Spleen (tissue), 11 donors: ENCODE measurements at regions not wholly inside any gene's neighbourhood (a gene's known extent, or its start where the extent isn't known, plus 50 kb on each side); places are given as distances from the start of the nearest gene placed in this dataset.

Experiments
- DNase-seq: peaks from one replicate; pipeline ENCODE4 v3.0.0-alpha.2; 2020
- H3K27ac ChIP-seq, 8 donors: fragments of 200-600 bp; sonication (generic) in 7 of 8; 1 replicate in 4 of 8; 2 replicates in 4 of 8; pipeline versions ENCODE4 v1.5.0 to v1.8.0; 2016 to 2021; ENCODE audit warnings: inconsistent platforms in 4 of 8, mild to moderate bottlenecking in 4 of 8, moderate library complexity in 1 of 8
- H3K27me3 ChIP-seq, 7 donors: fragments of 200-600 bp; sonication (generic) in 6 of 7; replicated peaks in 1 of 7; 1 replicate in 4 of 7; 2 replicates in 3 of 7; pipeline versions ENCODE4 v1.5.0 to v1.8.0; 2016 to 2021; ENCODE audit warnings: inconsistent platforms in 3 of 7, mild to moderate bottlenecking in 1 of 7
- H3K36me3 ChIP-seq, 6 donors: fragments of 200-600 bp; sonication (generic) in 5 of 6; 1 replicate in 4 of 6; 2 replicates in 2 of 6; pipeline versions ENCODE4 v1.5.0 to v1.8.0; 2016 to 2021; ENCODE audit warnings: inconsistent platforms in 2 of 6
- H3K4me1 ChIP-seq, 6 donors: fragments of 200-600 bp; sonication (generic) in 5 of 6; 1 replicate in 3 of 6; 2 replicates in 3 of 6; pipeline versions ENCODE4 v1.5.0 to v1.8.0; 2016 to 2021; ENCODE audit warnings: inconsistent platforms in 3 of 6
- H3K4me3 ChIP-seq, 8 donors: fragments of 200-600 bp; sonication (generic) in 7 of 8; 1 replicate in 4 of 8; 2 replicates in 4 of 8; pipeline versions ENCODE4 v1.5.0 to v1.8.0; 2016 to 2021; ENCODE audit warnings: inconsistent platforms in 4 of 8, mild to moderate bottlenecking in 4 of 8, moderate library complexity in 2 of 8
- H3K9me3 ChIP-seq, 8 donors: fragments of 200-600 bp; sonication (generic) in 7 of 8; 1 replicate in 4 of 8; 2 replicates in 4 of 8; pipeline versions ENCODE4 v1.5.0 to v1.8.0; 2016 to 2021; ENCODE audit warnings: inconsistent platforms in 4 of 8
- POLR2A ChIP-seq, 3 donors: fragments of 450-650 bp; IDR thresholded peaks; one replicate each; pipeline ENCODE4 v1.5.1; 2017; ENCODE audit warnings: antibody characterized with exemption in 3 of 3, mild to moderate bottlenecking in 1 of 3
- POLR2AphosphoS5 ChIP-seq, 3 donors: sonication (generic); formaldehyde crosslinking; IDR thresholded peaks; one replicate each; pipeline ENCODE4 v1.5.1; 2017; ENCODE audit warnings: antibody characterized with exemption in 3 of 3
- WGBS, 5 donors: extraction: QIAGEN DNeasy Blood & Tissue Kit in 3 of 5; methylation state at CpG; one replicate each; pipeline versions ENCODE4 v1.1.5 to v1.1.7; 2013 to 2018; 5-methylcytosine and 5-hydroxymethylcytosine counted together
- intact Hi-C: fragments of 100-400 bp; cut with DNase I; formaldehyde crosslinking; loops from one replicate; pipeline ENCODE4 v1.15.0; 2023; ENCODE audit warnings: low total_unique reads
- TF ChIP-seq, protein P1 (sequence below), 11 experiments: fragments of 200-600 bp in 7 of 11; fragments of 450-650 bp in 4 of 11; sonication (generic) in 4 of 11; IDR thresholded peaks in 8 of 11; conservative IDR thresholded peaks in 3 of 11; 1 replicate in 7 of 11; 2 replicates in 4 of 11; pipeline versions ENCODE4 v1.4.0 to v1.8.0; 2016 to 2021; ENCODE audit warnings: antibody characterized with exemption in 11 of 11, inconsistent platforms in 4 of 11, mild to moderate bottlenecking in 1 of 11
- donor health status: healthy with polysubstance abuse.
- donor health status: DM: no; HTN: no; CAD: no; lungs with moderate emphysema.
- donor health status: DM: no; HTN: no; CAD: no.
- donor health status: Bipolar disorder and iron deficiency.
- donor health status: healthy.
- donor health status: DM: no; HTN: no; CAD: no.
- donor health status: DM: yes; HTN: yes; CAD: no.

DNA sequence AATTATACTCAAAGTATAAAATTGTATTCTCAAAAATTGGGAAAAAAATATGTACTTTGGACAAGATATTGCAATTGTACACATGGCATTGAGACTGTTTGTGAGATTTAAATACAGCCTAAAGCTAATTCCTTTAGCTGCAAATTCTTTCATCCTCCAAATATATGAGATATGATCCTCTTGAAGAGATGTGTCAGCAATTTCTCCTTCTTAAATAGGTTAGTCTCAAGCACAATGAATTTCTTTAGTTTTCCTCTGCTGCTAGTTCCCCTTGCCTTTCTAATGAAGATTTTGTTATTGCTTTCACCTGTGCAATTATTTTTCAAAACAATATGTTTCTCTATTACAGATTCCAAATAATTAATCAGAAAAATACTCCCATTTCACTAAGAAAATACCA lies 153.4 kb upstream of the GULP1 start:
- intact Hi-C loops: no loop called here
- Histone ChIP-seq H3K27ac (no peak overlapping the region), H3K9me3 (peaks cover 0 to 4% (median 0%) of the 10 kb centered on the region in 8 donors), H3K4me1 (no peaks in the 10 kb centered on the region), H3K4me3 (no peak overlapping the region), H3K36me3 (no peaks in the 10 kb centered on the region), H3K27me3 (no peaks in the 10 kb centered on the region)
- DNase-seq: no peak
- TF ChIP-seq POLR2AphosphoS5 (IDR thresholded peaks at IDR 0.05) (no peak), POLR2A (IDR thresholded peaks at IDR 0.05) (no peak)
- TF ChIP-seq, protein P1, sequence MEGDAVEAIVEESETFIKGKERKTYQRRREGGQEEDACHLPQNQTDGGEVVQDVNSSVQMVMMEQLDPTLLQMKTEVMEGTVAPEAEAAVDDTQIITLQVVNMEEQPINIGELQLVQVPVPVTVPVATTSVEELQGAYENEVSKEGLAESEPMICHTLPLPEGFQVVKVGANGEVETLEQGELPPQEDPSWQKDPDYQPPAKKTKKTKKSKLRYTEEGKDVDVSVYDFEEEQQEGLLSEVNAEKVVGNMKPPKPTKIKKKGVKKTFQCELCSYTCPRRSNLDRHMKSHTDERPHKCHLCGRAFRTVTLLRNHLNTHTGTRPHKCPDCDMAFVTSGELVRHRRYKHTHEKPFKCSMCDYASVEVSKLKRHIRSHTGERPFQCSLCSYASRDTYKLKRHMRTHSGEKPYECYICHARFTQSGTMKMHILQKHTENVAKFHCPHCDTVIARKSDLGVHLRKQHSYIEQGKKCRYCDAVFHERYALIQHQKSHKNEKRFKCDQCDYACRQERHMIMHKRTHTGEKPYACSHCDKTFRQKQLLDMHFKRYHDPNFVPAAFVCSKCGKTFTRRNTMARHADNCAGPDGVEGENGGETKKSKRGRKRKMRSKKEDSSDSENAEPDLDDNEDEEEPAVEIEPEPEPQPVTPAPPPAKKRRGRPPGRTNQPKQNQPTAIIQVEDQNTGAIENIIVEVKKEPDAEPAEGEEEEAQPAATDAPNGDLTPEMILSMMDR (IDR thresholded peaks at IDR 0.05 in 8 of 11, conservative IDR thresholded peaks at IDR 0.05 in 3 of 11): no peak

DNA sequence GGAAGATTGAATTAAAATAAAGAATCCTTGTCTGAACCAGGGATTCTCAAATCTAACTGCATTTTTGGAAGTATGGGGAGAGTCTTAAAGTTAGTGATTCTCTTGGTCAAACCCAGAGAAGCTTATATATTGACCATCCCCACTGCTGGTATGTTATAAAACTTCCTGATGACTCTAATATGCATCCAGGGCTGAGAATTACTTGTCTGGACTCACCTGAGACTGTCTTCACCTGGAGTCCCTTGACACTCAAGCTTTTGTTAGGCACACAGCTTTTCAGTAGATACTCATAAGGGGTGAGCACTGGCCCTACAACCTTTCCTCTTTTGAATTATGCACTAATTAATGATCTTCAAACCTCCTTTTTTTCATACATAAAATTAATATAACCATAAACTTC lies 149.6 kb upstream of the GULP1 start:
- no peaks in the 10 kb centered on the region for H3K9me3 ChIP-seq
- H3K27me3 ChIP-seq: no peaks in the 10 kb centered on the region
- no peak for TF ChIP-seq POLR2A (IDR thresholded peaks at IDR 0.05)
- TF ChIP-seq POLR2AphosphoS5 (IDR thresholded peaks at IDR 0.05): no peak
- TF ChIP-seq, protein P1 (IDR thresholded peaks at IDR 0.05 in 8 of 11, conservative IDR thresholded peaks at IDR 0.05 in 3 of 11): no peak
- no peak for DNase-seq
- H3K27ac ChIP-seq: no peak overlapping the region
- no peaks in the 10 kb centered on the region for H3K36me3 ChIP-seq
- no peaks in the 10 kb centered on the region for H3K4me1 ChIP-seq
- no peak overlapping the region for H3K4me3 ChIP-seq
- intact Hi-C loops: no loop called here

DNA sequence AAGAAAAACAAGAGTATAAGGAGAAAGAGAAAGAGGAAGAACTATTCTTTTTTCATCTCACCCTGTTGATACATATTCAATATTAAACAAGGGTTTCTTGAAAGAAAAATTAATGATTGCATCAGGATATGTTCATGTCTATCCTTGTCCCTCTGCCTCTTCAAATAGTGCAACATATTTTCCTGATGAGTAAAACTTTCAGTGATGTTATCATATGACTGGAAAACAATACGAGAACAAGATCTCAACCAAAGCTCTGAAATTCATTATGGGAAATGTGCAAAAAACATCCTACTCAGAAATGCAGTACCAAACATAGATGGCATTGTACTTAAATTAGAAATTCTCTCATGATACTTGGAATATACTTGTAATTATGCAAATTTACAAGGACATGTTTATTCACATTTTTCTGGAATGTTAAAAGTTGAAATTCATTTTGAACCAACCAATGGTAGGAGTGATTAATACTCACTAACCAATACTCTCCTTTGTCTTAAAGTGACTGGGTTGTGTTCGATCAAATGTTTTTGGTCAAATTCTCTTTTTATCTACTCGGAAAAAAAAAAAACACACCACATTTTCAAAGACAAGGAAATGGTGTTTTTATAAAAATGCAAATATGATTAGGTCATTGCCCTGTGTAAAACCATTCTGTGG lies 148.9 kb upstream of the GULP1 start:
- H3K4me1 ChIP-seq: no peaks in the 10 kb centered on the region
- no peak overlapping the region for H3K27ac ChIP-seq
- no peak overlapping the region for H3K4me3 ChIP-seq
- no peak for TF ChIP-seq POLR2AphosphoS5 (IDR thresholded peaks at IDR 0.05)
- no peak for TF ChIP-seq POLR2A (IDR thresholded peaks at IDR 0.05)
- TF ChIP-seq, protein P1 (IDR thresholded peaks at IDR 0.05 in 8 of 11, conservative IDR thresholded peaks at IDR 0.05 in 3 of 11): no peak
- H3K27me3 ChIP-seq: no peaks in the 10 kb centered on the region
- no peak for DNase-seq
- 61 to 68% (median 66%) methylated on average over 3 of the region's 3 CpGs for WGBS, 5 donors
- H3K9me3 ChIP-seq: no peaks in the 10 kb centered on the region
- no peaks in the 10 kb centered on the region for H3K36me3 ChIP-seq
- intact Hi-C loops: no loop called here

DNA sequence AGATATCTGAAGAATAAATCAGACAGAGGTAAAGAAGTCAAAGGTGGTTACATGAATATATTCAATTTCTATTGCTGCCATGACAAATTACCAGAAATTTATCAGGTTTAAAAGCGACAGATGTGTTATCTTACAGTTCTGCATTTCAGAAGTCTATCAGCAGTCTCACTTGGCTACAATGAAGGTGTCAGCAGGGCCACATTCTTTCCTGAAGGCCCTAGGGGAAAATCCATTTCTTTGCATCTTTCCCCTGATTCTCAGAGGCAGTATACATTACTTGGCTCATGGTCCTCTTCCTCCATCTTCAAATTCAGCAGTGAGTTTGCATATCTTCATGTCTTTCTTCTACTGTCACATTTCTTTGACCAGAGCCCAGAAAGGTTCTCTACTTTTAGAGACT lies 145.8 kb upstream of the GULP1 start:
- Histone ChIP-seq H3K4me3 (no peak overlapping the region), H3K36me3 (no peaks in the 10 kb centered on the region), H3K4me1 (no peaks in the 10 kb centered on the region), H3K27me3 (no peaks in the 10 kb centered on the region), H3K9me3 (no peaks in the 10 kb centered on the region), H3K27ac (no peak overlapping the region)
- DNase-seq: no peak
- intact Hi-C loops: no loop called here
- 0 to 45% (median 2%) methylated on average over 1 of the region's 1 CpG for WGBS, 5 donors
- TF ChIP-seq, protein P1 (IDR thresholded peaks at IDR 0.05 in 8 of 11, conservative IDR thresholded peaks at IDR 0.05 in 3 of 11): no peak
- TF ChIP-seq POLR2A (IDR thresholded peaks at IDR 0.05) (no peak), POLR2AphosphoS5 (IDR thresholded peaks at IDR 0.05) (no peak)
